Tibial nerve (tissue), 3 donors: ENCODE measurements at regions not wholly inside any gene's neighbourhood (a gene's known extent, or its start where the extent isn't known, plus 50 kb on each side); places are given as distances from the start of the nearest gene placed in this dataset.

Experiments used
- POLR2A ChIP-seq, 2 donors: fragments of 450-650 bp; IDR thresholded peaks; one replicate each; pipeline ENCODE4 v1.6.1; 2017; ENCODE audit warnings: antibody characterized with exemption in 2 of 2, mild to moderate bottlenecking in 2 of 2, moderate library complexity in 2 of 2
- TF ChIP-seq, protein P1 (sequence below), 5 experiments: fragments of 200-600 bp in 3 of 5; fragments of 450-650 bp in 2 of 5; sonication (generic) in 3 of 5; IDR thresholded peaks; one replicate each; pipeline ENCODE4 v1.5.1; 2016 to 2019; ENCODE audit warnings: antibody characterized with exemption in 5 of 5, mild to moderate bottlenecking in 3 of 5, moderate library complexity in 2 of 5

DNA sequence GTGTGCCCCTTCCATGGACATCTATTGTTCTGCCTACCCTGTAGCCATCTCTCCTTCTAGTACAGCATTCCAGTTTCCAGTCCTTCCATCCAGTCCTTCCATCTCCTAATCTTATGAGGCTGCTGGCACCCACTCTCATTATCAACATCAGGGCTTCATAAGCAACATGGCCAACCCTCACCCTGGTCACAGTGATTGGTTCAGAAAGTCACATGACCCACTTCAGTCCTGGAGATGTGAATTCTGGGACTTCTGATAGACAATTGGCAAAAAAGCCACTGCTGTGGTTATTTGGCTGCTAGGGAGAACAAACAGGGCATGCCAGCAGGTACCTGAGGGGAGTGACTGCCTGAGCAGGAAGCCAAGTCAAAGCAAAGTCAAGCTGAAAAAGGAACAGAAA lies 164.7 kb upstream of the C16orf82 start:
- TF ChIP-seq, protein P1, sequence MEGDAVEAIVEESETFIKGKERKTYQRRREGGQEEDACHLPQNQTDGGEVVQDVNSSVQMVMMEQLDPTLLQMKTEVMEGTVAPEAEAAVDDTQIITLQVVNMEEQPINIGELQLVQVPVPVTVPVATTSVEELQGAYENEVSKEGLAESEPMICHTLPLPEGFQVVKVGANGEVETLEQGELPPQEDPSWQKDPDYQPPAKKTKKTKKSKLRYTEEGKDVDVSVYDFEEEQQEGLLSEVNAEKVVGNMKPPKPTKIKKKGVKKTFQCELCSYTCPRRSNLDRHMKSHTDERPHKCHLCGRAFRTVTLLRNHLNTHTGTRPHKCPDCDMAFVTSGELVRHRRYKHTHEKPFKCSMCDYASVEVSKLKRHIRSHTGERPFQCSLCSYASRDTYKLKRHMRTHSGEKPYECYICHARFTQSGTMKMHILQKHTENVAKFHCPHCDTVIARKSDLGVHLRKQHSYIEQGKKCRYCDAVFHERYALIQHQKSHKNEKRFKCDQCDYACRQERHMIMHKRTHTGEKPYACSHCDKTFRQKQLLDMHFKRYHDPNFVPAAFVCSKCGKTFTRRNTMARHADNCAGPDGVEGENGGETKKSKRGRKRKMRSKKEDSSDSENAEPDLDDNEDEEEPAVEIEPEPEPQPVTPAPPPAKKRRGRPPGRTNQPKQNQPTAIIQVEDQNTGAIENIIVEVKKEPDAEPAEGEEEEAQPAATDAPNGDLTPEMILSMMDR (IDR thresholded peaks at IDR 0.05) = no peak
- TF ChIP-seq POLR2A (IDR thresholded peaks at IDR 0.05) = no peak
